GM19025 (cell line): ENCODE measurements at regions not wholly inside any gene's neighbourhood (a gene's known extent, or its start where the extent isn't known, plus 50 kb on each side); places are given as distances from the start of the nearest gene placed in this dataset.

Source experiments
- ATAC-seq: cut with Tn5 transposase; IDR thresholded peaks from one replicate; pipeline ENCODE4 v1.9.1; 2021; ENCODE audit warnings: mild to moderate bottlenecking, low read depth, moderate library complexity; ENCODE audit not compliant: unreplicated experiment

DNA sequence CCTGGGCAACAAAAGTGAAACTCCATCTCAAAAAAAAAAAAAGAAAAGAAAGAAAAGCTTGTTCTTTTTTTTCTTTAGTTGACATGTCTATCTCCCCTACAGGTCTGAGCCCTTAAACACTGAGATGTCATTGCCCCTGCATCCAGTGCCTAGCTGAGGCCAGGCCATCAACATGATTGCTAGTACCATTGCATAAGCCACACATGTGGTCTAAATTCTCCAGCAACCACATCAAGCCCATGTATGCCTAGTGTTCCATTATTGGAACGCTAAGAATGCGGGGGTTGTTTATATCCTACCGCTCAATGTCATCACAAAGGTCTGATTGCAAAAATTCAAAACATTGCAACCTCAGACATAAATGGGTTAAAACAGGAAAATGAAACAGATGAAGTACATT lies 62.7 kb downstream of the NPTX2 start:
- ATAC-seq, result no peak

DNA sequence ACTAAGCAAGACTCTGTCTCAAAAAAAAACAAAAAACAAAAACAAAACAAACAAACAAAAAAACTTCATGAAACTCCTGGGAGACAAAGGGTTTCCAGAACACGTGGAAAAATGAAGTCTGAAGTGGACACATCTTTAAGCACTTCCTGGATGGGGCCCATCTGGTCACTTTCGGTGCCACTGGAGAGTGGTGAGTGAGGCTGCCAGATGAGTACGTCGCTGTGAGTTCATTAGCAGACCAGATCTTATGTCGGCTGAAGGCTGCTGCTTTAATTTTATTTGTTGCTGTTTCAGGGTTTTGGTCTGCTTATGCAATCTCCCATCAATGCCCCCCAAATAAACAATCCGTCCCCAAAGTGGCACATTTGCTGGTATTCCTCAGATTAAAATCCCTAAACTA lies 64.4 kb downstream of the NPTX2 start:
- ATAC-seq, result no peak

DNA sequence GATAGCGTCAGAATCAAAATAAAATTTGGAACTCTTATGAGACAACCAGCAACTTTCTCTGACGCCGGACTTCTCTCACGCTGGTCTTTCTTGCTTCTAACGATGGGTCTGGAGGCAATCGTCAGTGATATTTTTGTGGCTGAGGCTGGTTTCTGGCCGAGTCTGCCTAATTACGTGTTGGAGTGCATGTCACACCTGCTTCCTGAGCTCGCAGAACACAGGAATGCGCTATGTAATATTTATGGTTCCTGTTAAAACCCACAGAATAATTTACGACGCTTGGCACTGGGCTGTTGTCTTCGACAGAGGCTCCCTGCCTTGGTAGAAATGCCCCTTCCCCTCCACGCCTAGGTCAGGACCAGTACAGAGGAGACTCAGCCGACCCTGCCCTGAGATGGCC lies 64.9 kb downstream of the NPTX2 start:
- no peak for ATAC-seq

DNA sequence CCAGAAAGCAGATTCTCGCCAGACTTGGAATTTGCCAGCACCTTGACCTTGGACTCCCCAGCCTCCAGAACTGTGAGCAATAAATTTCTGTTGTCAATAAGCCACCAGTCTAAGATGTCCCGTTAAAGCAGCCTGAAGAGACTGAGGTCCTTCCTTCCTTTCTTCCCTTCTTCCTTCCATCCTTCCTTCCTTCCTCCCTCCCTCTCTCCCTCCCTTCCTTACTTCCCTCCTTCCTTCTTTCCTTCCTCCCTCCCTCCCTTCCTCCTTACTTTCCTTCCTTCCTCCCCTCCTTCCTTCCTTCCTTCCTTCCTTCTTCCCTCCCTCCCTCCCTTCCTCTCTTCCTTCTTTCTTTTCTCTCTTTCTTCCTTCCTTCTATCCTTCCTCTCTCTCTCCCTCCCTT lies 66.4 kb downstream of the NPTX2 start:
- no peak for ATAC-seq

DNA sequence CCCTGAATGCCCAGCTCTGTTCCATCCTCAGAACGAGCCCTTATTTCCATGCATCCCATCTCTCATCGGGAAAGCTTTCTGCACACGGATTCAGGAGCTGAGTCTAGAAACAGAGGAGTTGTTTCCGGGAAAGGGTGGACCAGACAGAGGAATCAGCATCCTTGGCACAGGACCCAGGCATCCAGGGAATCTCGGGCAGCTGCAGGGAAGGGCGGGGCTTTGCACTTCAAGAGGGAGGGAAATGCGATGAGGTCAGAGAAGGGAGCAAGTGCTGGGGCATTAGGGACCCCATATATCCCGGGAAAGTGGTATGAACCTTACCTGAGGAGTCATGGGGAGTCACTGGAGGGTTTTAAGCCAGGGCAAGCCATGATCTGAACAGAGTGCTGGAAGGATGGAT lies 68.5 kb downstream of the NPTX2 start:
- ATAC-seq, result no peak

DNA sequence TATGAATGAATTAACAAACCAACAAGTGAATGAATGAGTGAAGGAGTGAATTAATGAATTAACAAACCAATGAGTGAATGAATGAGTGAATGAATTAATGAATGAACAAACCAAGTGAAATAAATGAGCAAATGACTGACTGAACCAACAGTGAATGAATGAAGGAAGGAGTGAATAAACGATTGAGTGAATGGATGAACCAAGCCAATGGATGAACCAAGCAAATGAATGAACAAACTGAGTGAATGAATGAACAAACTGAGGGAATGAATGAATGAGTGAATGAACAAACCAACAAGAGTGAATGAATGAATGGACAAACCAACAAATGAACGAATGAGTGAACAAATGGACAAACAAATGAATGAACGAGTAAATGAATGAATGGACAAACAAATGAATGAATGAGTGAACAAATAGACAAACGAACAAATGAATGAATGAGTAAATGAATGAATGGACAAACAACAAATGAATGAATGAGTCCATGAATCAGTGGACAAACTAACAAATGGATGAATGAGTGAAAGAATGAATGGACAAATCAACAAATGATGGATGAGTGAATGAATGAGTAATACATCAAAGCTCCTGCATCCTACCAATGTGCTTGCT lies 69.5 kb downstream of the NPTX2 start:
- no peak for ATAC-seq

DNA sequence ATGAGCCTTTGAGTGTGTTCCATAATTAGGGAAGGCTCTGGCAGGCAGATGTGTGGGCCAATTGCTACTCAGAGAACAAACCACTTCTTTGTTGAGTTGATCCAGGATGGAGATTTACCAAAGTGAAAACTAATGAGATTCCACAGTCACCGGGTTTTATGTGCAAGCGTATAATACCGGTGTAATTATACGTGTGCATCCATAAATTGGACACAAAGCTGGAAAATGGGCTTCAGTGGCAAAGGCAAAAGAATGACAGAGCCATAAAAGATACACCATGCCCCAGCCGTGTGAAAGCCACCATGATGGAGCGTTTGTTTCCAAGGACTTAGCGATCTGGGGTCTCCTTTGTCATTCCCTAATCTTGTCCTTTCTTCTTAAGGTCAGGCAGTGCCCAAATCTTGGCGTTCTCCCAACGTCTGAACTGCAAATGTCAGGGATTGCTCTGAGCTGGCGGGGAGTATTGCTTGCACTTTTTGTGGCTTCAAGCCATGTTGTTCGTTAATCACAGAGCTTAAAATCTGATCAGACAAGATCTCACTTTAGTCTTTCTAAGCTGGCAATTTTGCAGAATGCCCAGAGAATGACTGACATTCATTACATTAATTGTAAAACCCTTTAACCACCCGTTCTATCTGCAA lies 70.1 kb downstream of the NPTX2 start:
- no peak for ATAC-seq

DNA sequence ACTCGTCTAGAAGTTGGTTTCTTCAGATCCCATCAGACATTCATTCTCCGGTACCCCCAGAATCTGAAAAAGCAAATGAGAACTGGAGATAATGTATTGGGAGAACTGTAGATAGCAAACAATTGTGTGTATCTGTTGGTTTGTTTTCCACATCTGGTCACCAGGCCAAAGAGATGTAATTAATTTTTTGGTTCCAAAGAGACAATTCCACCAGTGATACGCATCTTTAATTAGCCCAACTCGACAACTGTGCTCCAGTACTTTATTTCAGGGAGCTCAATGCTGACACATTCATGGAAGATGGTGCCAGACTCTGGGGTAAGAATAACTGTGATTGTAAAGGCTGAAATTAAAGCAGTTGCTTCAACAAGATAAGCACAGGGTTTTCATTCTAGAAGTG lies 74.5 kb downstream of the NPTX2 start:
- ATAC-seq, result no peak

DNA sequence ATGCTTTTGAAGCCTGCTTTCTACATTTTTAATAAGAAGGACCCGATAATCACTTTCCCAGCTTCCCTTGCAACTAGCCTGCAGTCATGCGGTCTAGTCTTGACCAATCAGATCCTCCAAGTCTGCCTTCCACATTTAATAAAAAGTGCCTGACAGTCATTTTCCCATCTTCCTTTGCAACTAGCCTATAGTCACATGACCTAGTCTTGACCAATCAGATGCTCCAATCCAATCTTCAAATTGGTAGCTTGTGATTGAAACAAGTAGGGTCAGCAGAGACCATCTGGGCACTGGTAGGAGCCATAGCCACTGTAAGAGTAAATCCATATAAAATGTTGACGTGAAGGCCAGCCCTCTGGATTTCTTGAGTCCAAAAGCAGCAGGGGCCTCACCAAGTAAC lies 80.0 kb downstream of the NPTX2 start:
- no peak for ATAC-seq

DNA sequence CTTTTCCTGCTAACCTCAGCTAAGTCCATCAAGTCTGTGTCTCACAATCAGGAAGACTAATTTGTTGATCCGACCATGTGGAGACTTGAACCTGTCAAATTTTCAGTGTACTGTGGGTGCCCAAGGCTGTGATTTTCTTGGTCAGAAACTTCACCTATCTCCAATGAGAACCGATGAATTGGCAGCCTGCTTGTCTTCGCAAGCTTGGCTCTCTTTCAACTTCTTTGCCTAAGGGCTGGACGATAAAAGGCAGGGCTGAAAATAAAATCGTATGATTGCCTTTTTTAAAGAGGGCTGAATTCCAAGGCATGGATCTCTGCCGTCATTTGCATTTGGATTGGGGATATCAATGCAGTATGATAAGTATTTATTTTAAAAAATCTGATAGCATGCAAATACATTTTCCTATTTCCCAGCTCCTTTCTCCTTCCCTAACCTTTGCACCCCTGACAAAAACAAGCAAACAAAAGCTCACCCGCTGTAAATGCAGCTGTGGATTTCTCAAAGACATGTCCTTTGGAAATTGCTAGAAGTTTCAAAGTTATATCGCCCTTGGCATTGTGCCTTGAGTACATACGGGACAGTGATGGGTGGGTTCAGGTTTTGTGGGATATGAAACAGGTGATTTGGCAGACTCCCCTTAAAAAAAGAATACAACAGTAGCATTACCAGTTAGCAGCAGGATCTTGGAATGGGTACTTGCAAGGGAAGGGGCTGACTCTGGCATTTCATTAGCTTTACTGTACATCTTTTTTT lies 80.6 kb downstream of the NPTX2 start:
- no peak for ATAC-seq

DNA sequence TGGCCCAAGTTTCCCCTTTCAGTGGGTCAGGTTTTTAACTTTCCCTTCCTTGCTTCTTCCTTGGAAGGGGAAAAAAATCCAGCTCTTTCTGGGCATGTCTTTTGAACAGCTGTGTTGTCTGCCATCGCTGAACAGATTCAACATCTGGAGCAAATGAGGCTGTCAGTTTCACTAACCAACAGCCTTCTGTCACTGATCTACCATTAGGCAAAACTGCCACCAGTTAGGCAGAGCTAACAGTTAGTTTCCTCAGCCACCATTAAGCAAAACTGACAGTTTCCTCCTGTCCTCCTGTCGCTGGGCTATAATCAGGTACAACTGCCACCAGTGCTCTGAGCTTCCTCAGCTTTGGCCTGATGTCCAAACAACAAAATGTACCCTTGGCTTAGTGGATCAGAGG lies 81.9 kb downstream of the NPTX2 start:
- ATAC-seq, result no peak

DNA sequence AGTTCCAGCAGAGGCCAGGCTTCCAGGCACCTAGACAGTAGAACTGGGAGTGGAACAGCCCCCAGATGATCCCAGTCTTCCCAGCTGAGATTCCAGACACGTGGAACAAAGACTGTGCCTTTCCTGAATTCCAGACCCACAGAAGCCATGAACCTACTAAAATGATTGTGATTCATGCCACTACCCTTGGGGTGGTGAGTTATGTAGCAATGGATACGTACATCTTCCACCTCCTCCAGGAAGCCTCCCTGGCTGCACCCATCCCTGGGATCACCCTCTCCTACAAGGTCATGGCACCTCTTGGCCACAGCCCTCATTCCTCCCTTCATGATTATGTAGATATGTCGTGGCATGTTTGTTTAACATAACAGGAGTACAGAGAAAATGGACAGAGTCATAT lies 83.4 kb downstream of the NPTX2 start:
- no peak for ATAC-seq

DNA sequence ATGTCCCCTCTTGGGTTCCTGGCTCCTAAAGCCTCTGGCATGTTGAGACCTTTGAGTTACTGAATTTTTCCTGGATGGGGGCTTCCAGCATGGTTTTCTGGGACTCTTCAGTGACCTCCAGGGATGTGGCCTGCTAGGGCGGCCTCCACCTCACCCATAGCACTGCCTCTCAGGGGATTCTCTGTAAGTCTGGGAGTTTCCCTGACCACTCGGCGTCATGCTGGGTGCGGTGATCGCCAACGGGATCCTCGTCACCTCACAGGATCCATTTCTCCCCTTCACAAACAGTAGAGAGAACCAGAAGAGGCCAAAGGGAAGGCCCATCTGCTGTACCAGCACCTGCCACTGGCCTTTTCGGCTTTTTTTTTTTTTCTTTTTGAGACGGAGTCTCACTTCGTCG lies 84.3 kb downstream of the NPTX2 start:
- ATAC-seq, result no peak

DNA sequence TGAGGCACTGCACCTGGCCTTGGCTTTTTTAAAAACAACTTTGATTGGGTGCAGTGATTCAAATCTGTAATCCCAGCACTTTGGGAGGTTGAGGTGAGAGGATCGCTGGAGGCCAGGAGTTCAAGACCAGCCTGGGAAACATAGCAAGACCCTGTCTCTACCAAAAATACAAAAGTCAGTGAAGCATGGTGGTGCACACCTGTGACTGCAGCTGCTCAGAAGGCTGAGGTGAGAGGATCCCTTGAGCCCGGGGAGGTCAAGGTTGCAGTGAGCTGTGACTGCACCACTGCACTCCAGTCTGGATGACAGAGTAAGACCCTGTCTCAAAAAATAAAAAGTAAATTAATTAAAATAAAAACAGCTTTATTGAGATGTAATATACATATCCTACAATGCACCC lies 84.9 kb downstream of the NPTX2 start:
- no peak for ATAC-seq

DNA sequence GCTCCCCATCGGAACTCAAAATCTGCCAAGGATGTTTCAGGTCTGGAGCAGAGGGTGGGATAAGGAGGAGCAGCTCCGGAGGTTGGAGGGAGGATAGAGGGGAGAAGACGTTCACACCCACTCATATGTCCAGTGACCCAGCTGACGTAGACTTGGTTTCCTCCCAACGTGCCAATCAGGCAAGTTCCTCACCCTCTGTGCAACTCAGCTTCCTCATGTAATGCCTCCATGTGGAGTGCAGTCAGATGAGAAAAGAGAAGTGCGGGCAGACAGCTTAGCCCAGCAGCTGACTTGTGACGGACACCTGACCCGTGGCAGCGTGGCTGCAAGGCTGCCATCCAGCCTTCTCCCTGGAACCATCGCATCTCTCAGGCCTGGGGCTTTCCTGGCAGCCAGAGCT lies 86.8 kb downstream of the NPTX2 start:
- ATAC-seq, result no peak

DNA sequence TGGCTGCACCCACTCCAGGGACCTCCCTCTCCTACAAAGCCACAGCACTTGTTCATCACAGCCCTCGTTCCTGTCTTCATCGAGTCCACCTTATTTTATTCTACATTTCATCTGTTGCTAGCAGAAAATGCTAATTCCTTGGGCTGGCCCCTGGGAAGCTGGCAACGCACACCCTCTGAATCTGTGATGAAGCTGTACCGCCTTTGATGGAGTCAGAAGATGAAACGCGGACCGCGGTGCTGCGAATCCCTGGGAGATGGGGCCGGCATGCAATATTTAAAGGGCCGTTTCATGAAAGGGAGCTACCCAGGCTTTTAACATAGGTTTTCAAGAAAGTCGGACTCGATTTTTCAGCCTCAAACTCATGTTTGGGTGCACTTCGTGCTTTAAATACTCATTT lies 88.5 kb downstream of the NPTX2 start:
- no peak for ATAC-seq

DNA sequence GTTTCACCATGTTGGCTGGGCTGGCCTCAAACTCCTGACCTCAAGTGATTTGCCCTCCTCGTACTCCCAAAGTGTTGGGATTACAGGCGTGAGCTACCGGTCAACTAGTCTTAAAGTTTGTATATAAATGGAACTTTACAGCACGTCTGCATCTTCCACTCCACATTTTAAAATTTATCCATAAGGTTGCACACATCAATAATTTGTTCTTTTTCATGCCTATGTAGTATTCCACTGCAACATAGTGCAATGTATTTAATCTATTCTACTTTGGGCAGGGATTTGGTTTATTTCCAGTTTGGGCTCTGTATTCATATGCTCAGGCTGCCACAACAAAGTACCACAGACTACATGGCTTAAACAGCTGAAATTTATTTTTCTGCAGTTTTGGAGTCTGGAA lies 90.0 kb downstream of the NPTX2 start:
- no peak for ATAC-seq

DNA sequence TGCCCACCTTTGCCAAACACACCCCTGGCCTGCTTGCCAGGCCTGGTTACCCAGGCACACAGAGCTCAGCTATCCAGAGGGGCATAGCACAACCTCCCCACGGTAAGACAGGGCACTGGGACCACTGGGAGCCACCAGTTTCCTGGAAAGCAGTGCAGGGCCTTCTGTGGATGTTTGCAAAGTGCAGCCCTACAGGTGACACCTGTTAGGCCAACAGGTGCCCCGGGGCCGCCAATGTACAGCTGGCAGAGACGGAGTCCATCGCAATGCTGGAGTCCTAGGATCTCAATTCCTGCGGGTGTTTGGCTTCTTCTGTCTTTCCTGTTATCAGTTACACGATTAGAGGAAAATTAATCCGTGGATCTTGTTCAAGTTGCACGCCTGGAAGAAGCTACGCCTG lies 94.9 kb downstream of the NPTX2 start:
- ATAC-seq, result no peak

DNA sequence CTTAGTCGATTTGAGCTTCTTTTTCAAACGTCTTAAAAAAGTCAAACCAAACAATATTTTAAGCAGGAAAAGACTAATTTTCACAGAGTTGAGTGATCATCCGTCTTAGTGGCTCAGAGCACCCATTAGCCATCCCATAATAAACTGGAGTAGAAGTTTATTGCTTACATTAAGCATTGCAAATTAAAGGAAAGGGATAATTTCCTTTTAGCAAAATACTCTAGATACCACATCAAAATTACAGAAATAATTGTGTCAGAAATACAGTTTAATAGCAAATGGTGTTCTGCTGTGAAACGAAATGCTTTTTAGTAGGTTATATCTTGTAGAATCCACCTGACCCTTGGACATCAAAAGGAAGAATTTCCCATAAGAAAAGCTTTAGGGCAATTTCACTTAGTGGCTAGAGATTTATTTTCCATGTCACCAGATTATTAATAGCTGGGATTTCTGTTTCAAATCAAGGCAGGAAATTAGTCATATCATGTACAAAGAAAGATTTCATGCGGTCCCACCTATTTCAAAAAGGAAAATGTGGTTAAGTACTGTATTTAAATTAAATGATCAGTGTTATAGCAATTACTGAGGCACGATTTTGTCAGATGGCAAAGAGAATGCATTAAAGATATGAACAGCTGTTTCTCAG lies 96.2 kb downstream of the NPTX2 start:
- ATAC-seq, result no peak

DNA sequence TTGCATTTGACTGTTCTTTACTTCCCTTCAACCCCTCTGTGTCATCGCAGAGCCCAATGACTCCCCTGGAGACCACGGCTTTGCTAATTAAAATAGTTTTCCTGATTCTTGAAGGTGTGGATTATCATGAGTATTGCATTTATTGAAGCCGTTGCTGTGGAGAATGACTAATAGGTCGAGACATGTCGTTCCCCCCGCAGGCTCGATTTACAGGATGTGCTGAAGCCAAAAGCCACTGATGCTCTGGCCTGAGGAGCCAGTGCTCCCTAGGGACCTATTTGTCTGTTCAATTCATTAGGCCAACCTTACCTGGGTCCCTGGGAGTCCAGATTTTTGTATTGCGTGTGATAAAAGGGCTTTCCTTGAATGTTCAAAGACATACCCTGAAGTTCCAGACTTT lies 102.3 kb downstream of the NPTX2 start:
- no peak for ATAC-seq

DNA sequence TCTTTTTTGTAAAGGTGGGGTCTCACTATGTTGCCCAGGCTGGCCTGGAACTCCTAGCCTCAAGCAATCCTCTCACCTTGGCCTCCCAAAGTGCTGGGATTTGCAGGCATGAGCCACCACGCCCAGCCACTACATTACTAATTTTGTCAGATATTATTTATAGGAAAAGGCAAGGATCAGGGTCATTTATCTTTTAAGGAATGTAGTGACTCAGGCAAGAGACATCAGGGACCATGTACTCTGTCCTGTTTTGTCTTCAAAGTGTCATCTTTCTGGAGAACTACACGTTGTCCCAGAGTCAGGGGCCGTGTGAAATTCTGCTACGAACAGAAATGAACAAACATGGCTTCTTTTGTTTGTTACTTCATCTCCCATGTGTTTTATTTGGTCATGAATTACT lies 105.3 kb downstream of the NPTX2 start:
- no peak for ATAC-seq

DNA sequence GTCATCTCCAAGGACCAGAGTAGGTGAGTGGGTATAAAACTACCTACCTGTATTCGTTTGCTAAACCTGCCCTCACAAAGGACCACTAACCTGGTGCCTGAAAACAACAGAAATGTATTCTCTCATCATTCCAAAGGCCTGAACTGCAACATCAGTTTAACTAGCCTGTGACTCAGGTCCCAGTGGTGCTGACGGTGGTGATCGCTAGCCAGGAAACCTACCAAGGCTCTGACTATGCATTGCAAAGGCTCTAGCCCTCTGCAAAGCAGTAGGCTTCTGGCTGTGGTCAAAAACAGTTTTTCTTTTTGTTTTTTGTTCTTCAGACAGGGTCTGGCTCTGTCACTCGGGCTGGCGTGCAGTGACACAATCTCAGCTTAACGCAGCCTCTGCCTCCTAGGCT lies 107.5 kb downstream of the NPTX2 start:
- no peak for ATAC-seq
